ENCODE measurements at regions not wholly inside any gene's neighbourhood (a gene's known extent, or its start where the extent isn't known, plus 50 kb on each side); places are given as distances from the start of the nearest gene placed in this dataset.

DNA sequence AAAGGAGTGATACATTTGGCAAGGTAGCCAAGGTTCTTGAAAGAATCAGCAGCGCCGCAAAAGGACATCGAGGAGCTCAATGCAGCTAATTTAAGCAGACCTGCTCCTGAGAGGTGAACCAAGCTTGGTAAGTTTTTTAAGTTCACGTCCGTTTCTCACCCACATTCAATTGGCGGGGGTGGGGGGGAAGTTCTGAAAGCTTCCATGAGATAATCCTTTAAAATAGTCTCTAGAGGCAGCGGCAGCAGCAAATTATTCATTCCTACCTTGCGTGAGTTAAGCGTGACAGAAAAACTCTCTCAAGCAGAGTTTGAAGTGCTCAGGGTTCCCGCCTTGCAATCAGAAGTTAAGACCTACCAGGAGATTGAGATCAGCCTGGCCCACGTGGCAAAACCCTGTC lies 97.3 kb upstream of the NHSL1 start:
- no peak for TF ChIP-seq ZNF274 (IDR thresholded peaks at IDR 0.05; ENCODE audit: low read depth, low read length)
- no peak for TF ChIP-seq YY1 (IDR thresholded peaks at IDR 0.05; ENCODE audit: insufficient read depth, insufficient read length)
- TF ChIP-seq SUZ12 (IDR thresholded peaks at IDR 0.05; ENCODE audit: extremely low read depth, insufficient read depth, insufficient read length): no peak

Measured in NT2/D1 (cell line).